ENCODE measurements at regions not wholly inside any gene's neighbourhood (a gene's known extent, or its start where the extent isn't known, plus 50 kb on each side); places are given as distances from the start of the nearest gene placed in this dataset.

GRCh38 chr15:35616498-35617271, 70.7 kb upstream of the DPH6 start:
- FAIRE-seq (no peak), DNase-seq (ENCODE audit: low read depth) (no peak)
- TF ChIP-seq CTCF (IDR thresholded peaks at IDR 0.05; ENCODE audit: insufficient read depth, low read length, severe bottlenecking), result no peak

DNA sequence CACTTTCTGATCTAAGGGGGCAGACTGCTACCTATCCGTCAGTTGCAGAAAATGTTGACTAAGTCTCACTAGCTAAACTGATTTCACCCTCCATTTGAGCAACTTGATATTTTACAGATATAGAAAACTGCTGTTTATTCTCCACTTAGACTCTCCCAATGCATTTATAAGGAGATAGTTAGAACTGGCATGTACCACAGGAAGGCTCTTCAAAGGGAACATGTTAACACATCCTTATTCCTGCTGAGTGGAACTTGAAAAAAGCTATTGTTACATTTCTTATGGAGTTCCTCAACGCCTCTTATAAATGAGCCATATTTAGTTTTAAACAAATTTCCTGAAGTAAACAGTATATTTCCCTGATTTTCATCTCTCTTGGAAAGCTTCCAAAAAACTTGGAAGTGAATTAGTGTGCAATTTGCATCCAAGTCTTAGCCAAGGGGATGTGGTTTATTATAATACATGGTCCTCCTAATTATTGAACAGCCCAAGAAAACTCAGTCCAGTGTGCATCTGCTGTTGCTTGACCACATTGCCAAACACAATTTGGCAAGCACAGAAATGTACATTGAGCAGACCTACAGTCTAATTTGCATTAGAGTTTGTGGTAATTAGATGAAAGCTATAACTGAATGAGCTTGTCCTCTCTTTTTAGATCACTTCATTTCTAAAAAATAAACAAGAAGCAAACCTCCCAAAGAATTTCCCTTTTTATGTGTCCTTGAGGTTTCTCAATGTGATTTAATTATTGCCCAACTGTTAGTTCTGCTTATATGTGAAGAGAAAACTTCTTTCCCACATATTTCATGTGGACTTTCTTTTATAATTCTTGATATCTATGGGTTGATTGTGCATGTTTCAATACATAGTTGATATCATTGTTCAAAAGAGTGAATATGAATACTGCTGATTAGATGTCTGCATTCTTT, 72.6 kb upstream of the DPH6 start:
- DNase-seq (ENCODE audit: low read depth) (no peak), FAIRE-seq (no peak)
- no peak for TF ChIP-seq CTCF (IDR thresholded peaks at IDR 0.05; ENCODE audit: insufficient read depth, low read length, severe bottlenecking)

More at GRCh38 chr15:35616498-35617271, 70.7 kb upstream of the DPH6 start:
- Histone ChIP-seq H3K4me3 (ENCODE audit: low read depth, low read length) (no peak overlapping the region), H3K27me3 (ENCODE audit: control insufficient read depth, insufficient read depth, low read length) (no peaks in the 10 kb centered on the region), H3K36me3 (ENCODE audit: control insufficient read depth, insufficient read depth, low read length) (no peaks in the 10 kb centered on the region)

GRCh38 chr15:35622641-35623340, 76.8 kb upstream of the DPH6 start:
- FAIRE-seq, result no peak
- peak; percentile 83 for DNase-seq (ENCODE audit: low read depth)
- H3K27me3 ChIP-seq (ENCODE audit: control insufficient read depth, insufficient read depth, low read length), result no peaks in the 10 kb centered on the region
- no peaks in the 10 kb centered on the region for H3K36me3 ChIP-seq (ENCODE audit: control insufficient read depth, insufficient read depth, low read length)
- no peak overlapping the region for H3K4me3 ChIP-seq (ENCODE audit: low read depth, low read length)
- TF ChIP-seq CTCF (IDR thresholded peaks at IDR 0.05; ENCODE audit: insufficient read depth, low read length, severe bottlenecking), result no peak

More for the DNA sequence above, 72.6 kb upstream of the DPH6 start:
- Histone ChIP-seq H3K4me3 (ENCODE audit: low read depth, low read length) (no peak overlapping the region), H3K27me3 (ENCODE audit: control insufficient read depth, insufficient read depth, low read length) (no peaks in the 10 kb centered on the region), H3K36me3 (ENCODE audit: control insufficient read depth, insufficient read depth, low read length) (no peaks in the 10 kb centered on the region)

- FAIRE-seq (no peak), DNase-seq (ENCODE audit: low read depth) (peak; percentile 72)
- no peak for TF ChIP-seq CTCF (IDR thresholded peaks at IDR 0.05; ENCODE audit: insufficient read depth, low read length, severe bottlenecking)
- Histone ChIP-seq H3K4me3 (ENCODE audit: low read depth, low read length) (no peak overlapping the region), H3K36me3 (ENCODE audit: control insufficient read depth, insufficient read depth, low read length) (no peaks in the 10 kb centered on the region), H3K27me3 (ENCODE audit: control insufficient read depth, insufficient read depth, low read length) (no peaks in the 10 kb centered on the region)
Measured at GRCh38 chr15:35624881-35625280, 78.9 kb upstream of the DPH6 start.

- Histone ChIP-seq H3K4me3 (ENCODE audit: low read depth, low read length) (no peak overlapping the region), H3K36me3 (ENCODE audit: control insufficient read depth, insufficient read depth, low read length) (no peaks in the 10 kb centered on the region), H3K27me3 (ENCODE audit: control insufficient read depth, insufficient read depth, low read length) (no peaks in the 10 kb centered on the region)
- FAIRE-seq (no peak), DNase-seq (ENCODE audit: low read depth) (no peak)
- no peak for TF ChIP-seq CTCF (IDR thresholded peaks at IDR 0.05; ENCODE audit: insufficient read depth, low read length, severe bottlenecking)
Measured at GRCh38 chr15:35626571-35627318, 80.8 kb upstream of the DPH6 start.
